Activated CD4-positive, alpha-beta T cell treated with anti-CD3 and anti-CD28 coated beads, Interleukin-2, amount 10 ng/mL, durations not matched to agents 7 days and 5 days (primary cell): ENCODE measurements at regions not wholly inside any gene's neighbourhood (a gene's known extent, or its start where the extent isn't known, plus 50 kb on each side); places are given as distances from the start of the nearest gene placed in this dataset.
"Not testable (repeated sequence)": the region's sequence is repeated elsewhere in the genome, so short reads cannot be mapped to it uniquely, and the experiment has no call there.

Experiments
- CTCF ChIA-PET: fragments of 350-600 bp; sonication (Branson Sonifier 250); formaldehyde crosslinking; loops from one replicate; lab custom pipeline; 2021; ENCODE audit warnings: antibody characterized with exemption; lab: Charles Lee
- POLR2A ChIA-PET: fragments of 350-600 bp; sonication (Branson Sonifier 250); formaldehyde crosslinking; loops from one replicate; lab custom pipeline; 2021; ENCODE audit warnings: antibody characterized with exemption; lab: Charles Lee
- DNase-seq: peaks from one replicate; pipeline ENCODE4 v3.0.0-alpha.2; 2020
- H3K27ac Mint-ChIP-seq: one replicate; pipeline ENCODE4 v1.8.0; 2021; ENCODE audit warnings: mild to moderate bottlenecking, moderate library complexity, mixed read lengths
- H3K27me3 Mint-ChIP-seq: one replicate; pipeline ENCODE4 v1.8.0; 2021; ENCODE audit warnings: mixed read lengths
- H3K36me3 Mint-ChIP-seq: one replicate; pipeline ENCODE4 v1.8.0; 2021; ENCODE audit warnings: low read depth, mixed read lengths
- H3K4me1 Mint-ChIP-seq: one replicate; pipeline ENCODE4 v1.8.0; 2021; ENCODE audit warnings: mixed read lengths
- H3K4me3 Mint-ChIP-seq: one replicate; pipeline ENCODE4 v1.8.0; 2021; ENCODE audit warnings: mild to moderate bottlenecking, moderate library complexity, mixed read lengths
- H3K9me3 Mint-ChIP-seq: one replicate; pipeline ENCODE4 v1.8.0; 2021; ENCODE audit warnings: mixed read lengths

- DNase-seq: no peak
- CTCF ChIA-PET: interaction anchor here (0.7 to 1.0 kb wide), 3 partner anchors 17 to 123 kb away, joined by 3 read pairs; no protein-coding TSS in a partner anchor
- Mint-ChIP-seq H3K27ac (no peak overlapping the region), H3K36me3 (no peaks in the 10 kb centered on the region), H3K4me3 (no peak overlapping the region), H3K27me3 (no peaks in the 10 kb centered on the region), H3K4me1 (peaks cover 8% of the 10 kb centered on the region), H3K9me3 (no peaks in the 10 kb centered on the region)
- POLR2A ChIA-PET: no interaction called here
These were observed 105.4 kb upstream of the TLK1 start for GRCh38 chr2:171266102-171266501.

- not testable (repeated sequence) for H3K4me3 Mint-ChIP-seq
- ChIA-PET CTCF (interaction anchor here (0.8 to 1.0 kb wide), 2 partner anchors 36 to 333 kb away, joined by 3 read pairs; partner anchors contain the start of gene GORASP2), POLR2A (interaction anchor here (1.2 kb wide), 1 partner anchor 58 kb away, joined by 3 read pairs; no protein-coding TSS in a partner anchor)
These were observed 100.8 kb upstream of the TLK1 start for GRCh38 chr2:171261529-171261928.

GRCh38 chr2:171260471-171261424 is 100.1 kb upstream of the TLK1 start:
- peaks cover 23% of the 10 kb centered on the region for H3K4me1 Mint-ChIP-seq
- peak overlapping the region; percentile 38 for H3K27ac Mint-ChIP-seq
- ChIA-PET POLR2A (interaction anchor here (1.2 kb wide), 1 partner anchor 59 kb away, joined by 3 read pairs; no protein-coding TSS in a partner anchor), CTCF (interaction anchor here (0.6 to 1.0 kb wide), 3 partner anchors 31 to 332 kb away, joined by 3 read pairs; partner anchors contain the start of gene GORASP2)
- no peaks in the 10 kb centered on the region for H3K27me3 Mint-ChIP-seq
- no peak overlapping the region for H3K4me3 Mint-ChIP-seq
- peaks cover 3% of the 10 kb centered on the region for H3K9me3 Mint-ChIP-seq
- peaks cover 4% of the 10 kb centered on the region for H3K36me3 Mint-ChIP-seq
- DNase-seq: no peak

More at GRCh38 chr2:171261529-171261928, 100.8 kb upstream of the TLK1 start:
- not testable (repeated sequence) for H3K27ac Mint-ChIP-seq, H3K27me3 Mint-ChIP-seq, H3K36me3 Mint-ChIP-seq, H3K9me3 Mint-ChIP-seq, DNase-seq
- H3K4me1 Mint-ChIP-seq: peaks cover 23% of the 10 kb centered on the region

- no peaks in the 10 kb centered on the region for H3K27me3 Mint-ChIP-seq
- H3K27ac Mint-ChIP-seq: no peak overlapping the region
- H3K36me3 Mint-ChIP-seq: peaks cover 4% of the 10 kb centered on the region
- DNase-seq: no peak
- H3K9me3 Mint-ChIP-seq: peaks cover 13% of the 10 kb centered on the region
- peaks cover 15% of the 10 kb centered on the region for H3K4me1 Mint-ChIP-seq
- CTCF ChIA-PET: interaction anchor here (1.1 kb wide), 1 partner anchor 11 kb away, joined by 3 read pairs; no protein-coding TSS in a partner anchor
- POLR2A ChIA-PET: no interaction called here
- H3K4me3 Mint-ChIP-seq: no peak overlapping the region
These were observed 94.0 kb upstream of the TLK1 start for GRCh38 chr2:171254666-171255065.

- H3K4me3 Mint-ChIP-seq: no peak overlapping the region
- ChIA-PET CTCF (interaction anchor here (1.1 kb wide), 1 partner anchor 10 kb away, joined by 3 read pairs; no protein-coding TSS in a partner anchor), POLR2A (no interaction called here)
- peaks cover 13% of the 10 kb centered on the region for H3K9me3 Mint-ChIP-seq
- H3K27ac Mint-ChIP-seq: no peak overlapping the region
- no peak for DNase-seq
- peaks cover 20% of the 10 kb centered on the region for H3K4me1 Mint-ChIP-seq
- no peaks in the 10 kb centered on the region for H3K27me3 Mint-ChIP-seq
- peaks cover 4% of the 10 kb centered on the region for H3K36me3 Mint-ChIP-seq
These were observed 93.4 kb upstream of the TLK1 start for GRCh38 chr2:171253900-171254650.

- peaks cover 28% of the 10 kb centered on the region for H3K4me1 Mint-ChIP-seq
- CTCF ChIA-PET: no interaction called here
- POLR2A ChIA-PET: no interaction called here
- no peak overlapping the region for H3K27ac Mint-ChIP-seq
- peaks cover 4% of the 10 kb centered on the region for H3K36me3 Mint-ChIP-seq
- no peak for DNase-seq
- H3K4me3 Mint-ChIP-seq: no peak overlapping the region
- peaks cover 13% of the 10 kb centered on the region for H3K9me3 Mint-ChIP-seq
- H3K27me3 Mint-ChIP-seq: no peaks in the 10 kb centered on the region
These were observed 92.6 kb upstream of the TLK1 start for GRCh38 chr2:171253279-171253678.

GRCh38 chr2:171249689-171250088 is 89.0 kb upstream of the TLK1 start:
- Mint-ChIP-seq H3K27ac (peak overlapping the region; percentile 68), H3K4me1 (peaks cover 58% of the 10 kb centered on the region), H3K36me3 (peaks cover 22% of the 10 kb centered on the region), H3K9me3 (peaks cover 26% of the 10 kb centered on the region), H3K27me3 (no peaks in the 10 kb centered on the region), H3K4me3 (no peak overlapping the region)
- ChIA-PET CTCF (interaction anchor here (0.6 to 1.0 kb wide), 4 partner anchors 19 to 1174 kb away, joined by 3 to 4 read pairs (median 3); no protein-coding TSS in a partner anchor), POLR2A (no interaction called here)
- DNase-seq: no peak

GRCh38 chr2:171247741-171248662 is 87.3 kb upstream of the TLK1 start:
- DNase-seq: peak; percentile 56
- Mint-ChIP-seq H3K27ac (peak overlapping the region; percentile 88), H3K4me1 (peaks cover 51% of the 10 kb centered on the region), H3K9me3 (peaks cover 25% of the 10 kb centered on the region), H3K27me3 (no peaks in the 10 kb centered on the region), H3K36me3 (peaks cover 24% of the 10 kb centered on the region), H3K4me3 (no peak overlapping the region)
- CTCF ChIA-PET: interaction anchor here (0.7 to 1.3 kb wide), 4 partner anchors 18 to 319 kb away, joined by 3 read pairs; partner anchors contain the start of gene GORASP2
- POLR2A ChIA-PET: no interaction called here

GRCh38 chr2:171244970-171245782 is 84.5 kb upstream of the TLK1 start:
- H3K36me3 Mint-ChIP-seq: peaks cover 24% of the 10 kb centered on the region
- peaks cover 48% of the 10 kb centered on the region for H3K4me1 Mint-ChIP-seq
- peak overlapping the region; percentile 23 for H3K27ac Mint-ChIP-seq
- CTCF ChIA-PET: interaction anchor here (1.2 kb wide), 1 partner anchor 12 kb away, joined by 3 read pairs; no protein-coding TSS in a partner anchor
- peaks cover 25% of the 10 kb centered on the region for H3K9me3 Mint-ChIP-seq
- no peaks in the 10 kb centered on the region for H3K27me3 Mint-ChIP-seq
- no peak overlapping the region for H3K4me3 Mint-ChIP-seq
- POLR2A ChIA-PET: no interaction called here
- DNase-seq: no peak

- ChIA-PET POLR2A (no interaction called here), CTCF (interaction anchor here (0.7 to 1.3 kb wide), 5 partner anchors 8 to 316 kb away, joined by 3 read pairs; partner anchors contain the start of gene GORASP2)
- Mint-ChIP-seq H3K9me3 (peaks cover 25% of the 10 kb centered on the region), H3K4me1 (peaks cover 41% of the 10 kb centered on the region), H3K36me3 (peaks cover 24% of the 10 kb centered on the region), H3K27me3 (no peaks in the 10 kb centered on the region), H3K27ac (no peak overlapping the region), H3K4me3 (no peak overlapping the region)
- no peak for DNase-seq
These were observed 83.8 kb upstream of the TLK1 start for GRCh38 chr2:171244466-171244969.

GRCh38 chr2:171241771-171242170 is 81.1 kb upstream of the TLK1 start:
- ChIA-PET POLR2A (no interaction called here), CTCF (no interaction called here)
- H3K4me3 Mint-ChIP-seq: no peak overlapping the region
- peaks cover 25% of the 10 kb centered on the region for H3K4me1 Mint-ChIP-seq
- DNase-seq: no peak
- no peak overlapping the region for H3K27ac Mint-ChIP-seq
- no peaks in the 10 kb centered on the region for H3K27me3 Mint-ChIP-seq
- H3K9me3 Mint-ChIP-seq: peaks cover 22% of the 10 kb centered on the region
- H3K36me3 Mint-ChIP-seq: peaks cover 20% of the 10 kb centered on the region
